Liver (tissue), 8 donors: ENCODE measurements at regions not wholly inside any gene's neighbourhood (a gene's known extent, or its start where the extent isn't known, plus 50 kb on each side); places are given as distances from the start of the nearest gene placed in this dataset.

Experiments used
- DNase-seq: peaks from one replicate; pipeline ENCODE4 v3.0.0-alpha.2; 2017; ENCODE audit warnings: low spot score
- H3K27ac ChIP-seq, 2 donors: one replicate each; pipeline ENCODE4 v1.7.0; 2013; ENCODE audit warnings: inconsistent platforms in 2 of 2, low read length in 2 of 2, control low read depth in 1 of 2, low read depth in 1 of 2, mild to moderate bottlenecking in 1 of 2
- H3K27me3 ChIP-seq, 4 donors: one replicate each; pipeline versions ENCODE4 v1.6.1 to v1.7.0; 2013; ENCODE audit warnings: low read length in 3 of 4, inconsistent platforms in 1 of 4, mild to moderate bottlenecking in 1 of 4, moderate library complexity in 1 of 4; ENCODE audit not compliant: control insufficient read depth in 4 of 4, insufficient read depth in 4 of 4
- H3K36me3 ChIP-seq, 4 donors: one replicate each; pipeline versions ENCODE4 v1.6.1 to v1.7.0; 2013; ENCODE audit warnings: low read length in 3 of 4, mild to moderate bottlenecking in 3 of 4, low read depth in 1 of 4, moderate library complexity in 1 of 4; ENCODE audit not compliant: control insufficient read depth in 4 of 4, insufficient read depth in 3 of 4
- H3K4me1 ChIP-seq, 4 donors: one replicate each; pipeline versions ENCODE4 v1.6.1 to v1.7.0; 2013; ENCODE audit warnings: low read length in 3 of 4, mild to moderate bottlenecking in 3 of 4, moderate library complexity in 1 of 4; ENCODE audit not compliant: control insufficient read depth in 4 of 4, insufficient read depth in 4 of 4
- H3K4me3 ChIP-seq, 3 donors: one replicate each; pipeline versions ENCODE4 v1.6.1 to v1.7.0; 2013; ENCODE audit warnings: low read length in 3 of 3, control low read depth in 1 of 3, low read depth in 1 of 3, mild to moderate bottlenecking in 1 of 3
- H3K9ac ChIP-seq, 2 donors: one replicate each; pipeline ENCODE4 v1.7.0; 2013; ENCODE audit warnings: low read length in 2 of 2, mild to moderate bottlenecking in 2 of 2, moderate library complexity in 2 of 2, control low read depth in 1 of 2, low read depth in 1 of 2
- H3K9me3 ChIP-seq, 4 donors: one replicate each; pipeline versions ENCODE4 v1.6.1 to v1.7.0; 2013; ENCODE audit warnings: low read length in 3 of 4; ENCODE audit not compliant: control insufficient read depth in 4 of 4
- ATF3 ChIP-seq: IDR thresholded peaks from 2 replicates; pipeline ENCODE4 v1.6.1; 2016; ENCODE audit warnings: antibody characterized with exemption
- CTCF ChIP-seq: fragments of 150-350 bp; IDR thresholded peaks from 2 replicates; pipeline ENCODE4 v1.5.1; 2017; ENCODE audit warnings: improper control_type of control experiment, low read depth, low read length; ENCODE audit not compliant: missing input control
- GABPA ChIP-seq, 2 donors: IDR thresholded peaks in 1 of 2; conservative IDR thresholded peaks in 1 of 2; 2 replicates each; pipeline ENCODE4 v1.6.1; 2016; ENCODE audit warnings: antibody characterized with exemption in 2 of 2, mild to moderate bottlenecking in 1 of 2, moderate library complexity in 1 of 2
- HNF4A ChIP-seq, 2 donors: conservative IDR thresholded peaks; 2 replicates each; pipeline ENCODE4 v1.6.1; 2016; ENCODE audit warnings: antibody characterized with exemption in 2 of 2, mild to moderate bottlenecking in 2 of 2
- HNF4G ChIP-seq: IDR thresholded peaks from 2 replicates; pipeline ENCODE4 v1.6.1; 2016; ENCODE audit warnings: antibody characterized with exemption
- MAX ChIP-seq: IDR thresholded peaks from 2 replicates; pipeline ENCODE4 v1.6.1; 2016; ENCODE audit warnings: antibody characterized with exemption
- RAD21 ChIP-seq, 2 donors: IDR thresholded peaks; 2 replicates each; pipeline ENCODE4 v1.6.1; 2016; ENCODE audit warnings: antibody characterized with exemption in 2 of 2, mild to moderate bottlenecking in 2 of 2
- REST ChIP-seq: IDR thresholded peaks from 2 replicates; pipeline ENCODE4 v1.6.1; 2016; ENCODE audit warnings: antibody characterized with exemption, mild to moderate bottlenecking
- RXRA ChIP-seq, 2 donors: IDR thresholded peaks; 2 replicates each; pipeline ENCODE4 v1.6.1; 2017 to 2018; ENCODE audit warnings: antibody characterized with exemption in 2 of 2, mild to moderate bottlenecking in 1 of 2
- SP1 ChIP-seq: IDR thresholded peaks from 2 replicates; pipeline ENCODE4 v1.6.1; 2018; ENCODE audit warnings: antibody characterized with exemption, mild to moderate bottlenecking
- TAF1 ChIP-seq: conservative IDR thresholded peaks from 2 replicates; pipeline ENCODE4 v1.6.1; 2016; ENCODE audit warnings: antibody characterized with exemption, mild to moderate bottlenecking
- YY1 ChIP-seq: IDR thresholded peaks from 2 replicates; pipeline ENCODE4 v1.6.1; 2016; ENCODE audit warnings: antibody characterized with exemption, mild to moderate bottlenecking
- ZBTB33 ChIP-seq: IDR thresholded peaks from 2 replicates; pipeline ENCODE4 v1.6.1; 2016; ENCODE audit warnings: antibody characterized with exemption
- WGBS: extraction: QIAGEN DNeasy Blood & Tissue Kit; methylation state at CpG from one replicate; pipeline ENCODE4 v1.1.7; 2013; 5-methylcytosine and 5-hydroxymethylcytosine counted together
- donor health status: healthy.
- donor health status: healthy.
- donor health status: healthy.
- donor health status: healthy.
- donor health status: healthy.

- no peak overlapping the region for H3K4me3 ChIP-seq
- 68% methylated on average over 2 of the region's 2 CpGs for WGBS
Measured at GRCh38 chr9:20015427-20015931, 226.6 kb upstream of the SLC24A2 start.

More at GRCh38 chr9:20015427-20015931, 226.6 kb upstream of the SLC24A2 start:
- no peak overlapping the region for H3K27ac ChIP-seq
- H3K27me3 ChIP-seq, result no peaks in the 10 kb centered on the region
- no peak overlapping the region for H3K9ac ChIP-seq
- TF ChIP-seq ZBTB33 (no peak), RXRA (IDR thresholded peaks at IDR 0.05) (no peak), TAF1 (no peak), REST (no peak), GABPA (IDR thresholded peaks at IDR 0.05 in 1 of 2, conservative IDR thresholded peaks at IDR 0.05 in 1 of 2) (no peak), ATF3 (no peak), CTCF (no peak), SP1 (no peak), YY1 (no peak), MAX (no peak), RAD21 (IDR thresholded peaks at IDR 0.05) (no peak), HNF4G (no peak), HNF4A (conservative IDR thresholded peaks at IDR 0.05) (no peak)
- H3K4me1 ChIP-seq, result no peaks in the 10 kb centered on the region
- DNase-seq, result no peak
- no peaks in the 10 kb centered on the region for H3K36me3 ChIP-seq
- peaks cover 0 to 1% (median 0%) of the 10 kb centered on the region in 4 donors for H3K9me3 ChIP-seq
